ENCODE measurements at regions not wholly inside any gene's neighbourhood (a gene's known extent, or its start where the extent isn't known, plus 50 kb on each side); places are given as distances from the start of the nearest gene placed in this dataset.

- H3K4me1 ChIP-seq (ENCODE audit: insufficient read depth, insufficient read length), result no peaks in the 10 kb centered on the region
- H3K9ac ChIP-seq (ENCODE audit: insufficient read length, low read depth), result no peak overlapping the region
- no peak for DNase-seq (ENCODE audit: low read depth, low spot score)
- no peaks in the 10 kb centered on the region for H3K9me3 ChIP-seq (ENCODE audit: insufficient read depth, low read length)
- no peaks in the 10 kb centered on the region for H3K27me3 ChIP-seq (ENCODE audit: insufficient read depth, insufficient read length)
- TF ChIP-seq SUZ12 (IDR thresholded peaks at IDR 0.05; ENCODE audit: extremely low read depth, insufficient read depth, insufficient read length) (no peak), ZNF274 (IDR thresholded peaks at IDR 0.05; ENCODE audit: low read depth, low read length) (no peak)
- H3K36me3 ChIP-seq (ENCODE audit: insufficient read depth, insufficient read length, low read length), result no peaks in the 10 kb centered on the region
- no peak overlapping the region for H3K4me3 ChIP-seq (ENCODE audit: insufficient read length, low read depth)
Observed at GRCh38 chr11:26204839-26205238, 127.1 kb upstream of the ANO3 start.

GRCh38 chr11:26219183-26220117 is 112.5 kb upstream of the ANO3 start:
- H3K36me3 ChIP-seq (ENCODE audit: insufficient read depth, insufficient read length, low read length), result no peaks in the 10 kb centered on the region
- H3K4me1 ChIP-seq (ENCODE audit: insufficient read depth, insufficient read length), result no peaks in the 10 kb centered on the region
- DNase-seq (ENCODE audit: low read depth, low spot score), result no peak
- peaks cover 24% of the 10 kb centered on the region; the same call in 1 of the 2 replicates for H3K9me3 ChIP-seq (ENCODE audit: insufficient read depth, low read length)
- H3K27me3 ChIP-seq (ENCODE audit: insufficient read depth, insufficient read length), result no peaks in the 10 kb centered on the region
- H3K9ac ChIP-seq (ENCODE audit: insufficient read length, low read depth), result no peak overlapping the region
- no peak overlapping the region for H3K4me3 ChIP-seq (ENCODE audit: insufficient read length, low read depth)
- TF ChIP-seq ZNF274 (IDR thresholded peaks at IDR 0.05; ENCODE audit: low read depth, low read length) (no peak), YY1 (IDR thresholded peaks at IDR 0.05; ENCODE audit: insufficient read depth, insufficient read length) (no peak), SUZ12 (IDR thresholded peaks at IDR 0.05; ENCODE audit: extremely low read depth, insufficient read depth, insufficient read length) (no peak)

- no peak for DNase-seq (ENCODE audit: low read depth, low spot score)
- Histone ChIP-seq H3K4me3 (ENCODE audit: insufficient read length, low read depth) (no peak overlapping the region), H3K4me1 (ENCODE audit: insufficient read depth, insufficient read length) (no peaks in the 10 kb centered on the region), H3K27me3 (ENCODE audit: insufficient read depth, insufficient read length) (no peaks in the 10 kb centered on the region), H3K9me3 (ENCODE audit: insufficient read depth, low read length) (peaks cover 26% of the 10 kb centered on the region; the same call in 1 of the 2 replicates), H3K36me3 (ENCODE audit: insufficient read depth, insufficient read length, low read length) (no peaks in the 10 kb centered on the region), H3K9ac (ENCODE audit: insufficient read length, low read depth) (no peak overlapping the region)
- no peak for TF ChIP-seq ZNF274 (IDR thresholded peaks at IDR 0.05; ENCODE audit: low read depth, low read length)
- TF ChIP-seq YY1 (IDR thresholded peaks at IDR 0.05; ENCODE audit: insufficient read depth, insufficient read length), result no peak
- no peak for TF ChIP-seq SUZ12 (IDR thresholded peaks at IDR 0.05; ENCODE audit: extremely low read depth, insufficient read depth, insufficient read length)
Observed at GRCh38 chr11:26225646-26226045, 106.3 kb upstream of the ANO3 start.

- peak; percentile 3 for DNase-seq (ENCODE audit: low read depth, low spot score)
Observed at GRCh38 chr11:26227301-26227746, 104.6 kb upstream of the ANO3 start.

GRCh38 chr11:26227883-26228502 is 103.9 kb upstream of the ANO3 start:
- Histone ChIP-seq H3K36me3 (ENCODE audit: insufficient read depth, insufficient read length, low read length) (no peaks in the 10 kb centered on the region), H3K4me3 (ENCODE audit: insufficient read length, low read depth) (no peak overlapping the region), H3K9me3 (ENCODE audit: insufficient read depth, low read length) (peaks cover 16% of the 10 kb centered on the region; the same call in 1 of the 2 replicates), H3K9ac (ENCODE audit: insufficient read length, low read depth) (no peak overlapping the region), H3K4me1 (ENCODE audit: insufficient read depth, insufficient read length) (no peaks in the 10 kb centered on the region), H3K27me3 (ENCODE audit: insufficient read depth, insufficient read length) (no peaks in the 10 kb centered on the region)
- no peak for DNase-seq (ENCODE audit: low read depth, low spot score)
- no peak for TF ChIP-seq YY1 (IDR thresholded peaks at IDR 0.05; ENCODE audit: insufficient read depth, insufficient read length)
- no peak for TF ChIP-seq SUZ12 (IDR thresholded peaks at IDR 0.05; ENCODE audit: extremely low read depth, insufficient read depth, insufficient read length)
- no peak for TF ChIP-seq ZNF274 (IDR thresholded peaks at IDR 0.05; ENCODE audit: low read depth, low read length)

More at GRCh38 chr11:26227301-26227746, 104.6 kb upstream of the ANO3 start:
- H3K36me3 ChIP-seq (ENCODE audit: insufficient read depth, insufficient read length, low read length), result no peaks in the 10 kb centered on the region
- H3K4me1 ChIP-seq (ENCODE audit: insufficient read depth, insufficient read length), result no peaks in the 10 kb centered on the region
- TF ChIP-seq SUZ12 (IDR thresholded peaks at IDR 0.05; ENCODE audit: extremely low read depth, insufficient read depth, insufficient read length), result no peak
- no peak for TF ChIP-seq ZNF274 (IDR thresholded peaks at IDR 0.05; ENCODE audit: low read depth, low read length)
- TF ChIP-seq YY1 (IDR thresholded peaks at IDR 0.05; ENCODE audit: insufficient read depth, insufficient read length), result no peak
- H3K9ac ChIP-seq (ENCODE audit: insufficient read length, low read depth), result no peak overlapping the region
- H3K9me3 ChIP-seq (ENCODE audit: insufficient read depth, low read length), result peaks cover 23% of the 10 kb centered on the region; the same call in 1 of the 2 replicates
- H3K4me3 ChIP-seq (ENCODE audit: insufficient read length, low read depth), result no peak overlapping the region
- no peaks in the 10 kb centered on the region for H3K27me3 ChIP-seq (ENCODE audit: insufficient read depth, insufficient read length)

- no peaks in the 10 kb centered on the region for H3K27me3 ChIP-seq (ENCODE audit: insufficient read depth, insufficient read length)
- H3K36me3 ChIP-seq (ENCODE audit: insufficient read depth, insufficient read length, low read length), result no peaks in the 10 kb centered on the region
- peaks cover 8% of the 10 kb centered on the region; the same call in 1 of the 2 replicates for H3K9me3 ChIP-seq (ENCODE audit: insufficient read depth, low read length)
- H3K9ac ChIP-seq (ENCODE audit: insufficient read length, low read depth), result no peak overlapping the region
- TF ChIP-seq YY1 (IDR thresholded peaks at IDR 0.05; ENCODE audit: insufficient read depth, insufficient read length), result no peak
- no peak for TF ChIP-seq ZNF274 (IDR thresholded peaks at IDR 0.05; ENCODE audit: low read depth, low read length)
- TF ChIP-seq SUZ12 (IDR thresholded peaks at IDR 0.05; ENCODE audit: extremely low read depth, insufficient read depth, insufficient read length), result no peak
- H3K4me1 ChIP-seq (ENCODE audit: insufficient read depth, insufficient read length), result no peaks in the 10 kb centered on the region
- no peak overlapping the region for H3K4me3 ChIP-seq (ENCODE audit: insufficient read length, low read depth)
- DNase-seq (ENCODE audit: low read depth, low spot score), result no peak
Observed at GRCh38 chr11:26228778-26229177, 103.2 kb upstream of the ANO3 start.

GRCh38 chr11:26229257-26229656 is 102.7 kb upstream of the ANO3 start:
- H3K9me3 ChIP-seq (ENCODE audit: insufficient read depth, low read length), result 0 out of 2 replicates have a peak, but pooled peaks cover 4% of the 10 kb centered on the region
- no peak overlapping the region for H3K4me3 ChIP-seq (ENCODE audit: insufficient read length, low read depth)
- TF ChIP-seq ZNF274 (IDR thresholded peaks at IDR 0.05; ENCODE audit: low read depth, low read length), result no peak
- TF ChIP-seq YY1 (IDR thresholded peaks at IDR 0.05; ENCODE audit: insufficient read depth, insufficient read length), result no peak
- TF ChIP-seq SUZ12 (IDR thresholded peaks at IDR 0.05; ENCODE audit: extremely low read depth, insufficient read depth, insufficient read length), result no peak
- H3K27me3 ChIP-seq (ENCODE audit: insufficient read depth, insufficient read length), result no peaks in the 10 kb centered on the region
- H3K36me3 ChIP-seq (ENCODE audit: insufficient read depth, insufficient read length, low read length), result no peaks in the 10 kb centered on the region
- H3K9ac ChIP-seq (ENCODE audit: insufficient read length, low read depth), result no peak overlapping the region
- no peak for DNase-seq (ENCODE audit: low read depth, low spot score)
- no peaks in the 10 kb centered on the region for H3K4me1 ChIP-seq (ENCODE audit: insufficient read depth, insufficient read length)

Measured in NT2/D1 (cell line).